HG02571 (cell line): ENCODE measurements at regions not wholly inside any gene's neighbourhood (a gene's known extent, or its start where the extent isn't known, plus 50 kb on each side); places are given as distances from the start of the nearest gene placed in this dataset.
"Not testable (repeated sequence)": the region's sequence is repeated elsewhere in the genome, so short reads cannot be mapped to it uniquely, and the experiment has no call there.

Experiments
- ATAC-seq: cut with Tn5 transposase; IDR thresholded peaks from one replicate; pipeline ENCODE4 v1.9.1; 2021; ENCODE audit warnings: mild to moderate bottlenecking, moderate library complexity; ENCODE audit not compliant: unreplicated experiment

DNA sequence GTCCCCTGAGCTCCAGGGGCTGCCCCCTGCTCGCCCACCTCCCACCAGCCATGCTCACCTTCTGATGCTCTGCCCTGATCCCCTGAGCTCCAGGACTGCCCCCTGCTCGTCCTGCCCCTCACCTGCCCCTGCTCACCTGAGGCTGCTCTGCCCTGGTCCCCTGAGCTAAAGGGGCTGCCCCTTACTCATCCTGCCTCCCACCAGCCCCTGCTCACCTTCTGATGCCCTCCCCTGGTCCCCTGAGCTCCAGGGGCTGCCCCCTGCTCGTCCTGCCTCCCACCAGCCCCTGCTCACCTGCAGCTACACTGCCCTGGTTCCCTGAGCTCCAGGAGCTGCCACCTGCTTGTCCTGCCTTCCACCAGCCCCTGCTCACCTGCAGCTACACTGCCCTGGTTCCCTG, 247.2 kb downstream of the TMEM121 start:
- ATAC-seq, result no peak

DNA sequence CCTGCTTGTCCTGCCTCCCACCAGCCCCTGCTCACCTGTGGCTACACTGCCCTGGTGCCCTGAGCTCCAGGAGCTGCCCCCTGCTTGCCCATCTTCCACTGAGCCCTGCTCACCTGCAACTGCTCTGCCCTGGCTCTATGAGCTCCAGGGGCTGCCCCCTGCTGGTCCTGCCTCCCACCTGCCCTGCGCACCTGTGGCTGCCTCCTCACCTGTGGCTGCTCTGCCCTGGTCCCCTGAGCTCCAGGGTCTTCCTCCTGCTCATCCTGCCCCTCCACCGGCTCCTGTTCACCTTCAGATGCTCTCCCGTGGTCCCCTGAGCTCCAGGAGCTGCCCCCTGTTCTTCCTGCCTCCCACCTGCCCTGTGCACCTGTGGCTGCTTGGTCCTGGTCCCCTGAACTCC, 247.6 kb downstream of the TMEM121 start:
- no peak for ATAC-seq

DNA sequence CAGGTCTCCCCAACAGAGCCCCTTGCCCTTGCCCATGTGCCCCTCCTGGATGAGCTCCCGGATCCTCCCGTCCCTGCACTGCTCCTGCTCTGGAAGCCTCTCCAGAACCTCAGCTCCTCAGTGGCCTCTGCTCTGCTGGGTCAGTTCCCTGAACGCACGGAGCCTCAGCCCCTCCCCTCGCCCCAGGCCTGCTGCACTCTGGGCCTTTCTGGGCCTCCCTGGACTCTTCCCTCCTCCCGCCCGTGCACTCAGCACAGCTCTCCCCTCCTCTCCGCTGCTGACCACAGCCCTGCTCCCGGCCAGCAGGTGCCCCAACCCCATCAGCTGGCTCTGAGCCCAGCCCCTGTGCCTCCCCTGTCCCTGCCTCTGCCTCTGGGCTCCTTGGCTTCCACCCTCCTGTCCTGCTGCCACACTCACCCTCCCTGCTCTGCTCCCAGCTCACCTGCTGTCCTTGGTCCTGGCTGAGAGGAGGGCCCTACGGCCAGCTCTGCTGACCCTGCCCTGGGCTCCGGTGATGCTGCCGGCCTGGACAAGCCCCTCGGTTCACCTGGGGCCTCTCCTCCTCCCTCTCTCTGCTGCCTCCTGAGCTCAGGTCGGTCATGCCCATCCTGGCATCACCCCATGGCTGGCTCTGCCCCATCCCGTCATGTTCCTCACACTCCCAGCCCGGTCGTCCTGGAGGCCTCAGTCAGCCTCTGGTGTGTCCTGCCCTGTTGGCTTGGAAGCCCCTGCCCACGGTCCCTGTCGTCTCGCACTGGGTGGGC, 248.4 kb downstream of the TMEM121 start:
- not testable (repeated sequence) for ATAC-seq

DNA sequence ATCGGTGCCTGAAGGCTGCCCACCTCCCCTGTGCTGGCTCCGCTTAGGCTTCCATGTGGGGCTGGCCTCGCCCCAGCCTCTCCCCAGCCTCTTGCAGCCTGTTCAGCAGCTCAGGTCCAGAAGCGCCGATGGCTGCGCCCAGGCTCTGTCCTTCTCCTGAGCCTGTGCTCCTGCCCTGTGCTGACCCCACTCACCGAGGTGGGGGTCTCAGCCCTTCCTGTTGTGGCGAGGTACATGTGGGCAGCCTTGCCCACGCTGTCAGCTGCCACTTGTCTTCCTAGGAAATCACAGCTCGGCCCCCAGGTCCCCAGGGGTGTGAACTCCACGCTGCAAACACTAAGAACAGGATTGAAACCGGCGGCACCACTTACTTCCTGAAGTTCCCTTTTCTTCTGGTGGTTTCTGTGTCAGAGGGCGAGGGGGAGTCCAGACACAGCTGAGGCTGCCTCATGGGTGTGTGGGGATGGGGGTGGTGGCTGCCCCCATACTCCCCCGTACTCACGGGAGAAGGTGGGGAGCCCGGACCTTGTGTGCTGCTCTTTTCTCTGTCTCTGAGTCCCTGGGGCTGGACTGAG, 249.1 kb downstream of the TMEM121 start:
- not testable (repeated sequence) for ATAC-seq

DNA sequence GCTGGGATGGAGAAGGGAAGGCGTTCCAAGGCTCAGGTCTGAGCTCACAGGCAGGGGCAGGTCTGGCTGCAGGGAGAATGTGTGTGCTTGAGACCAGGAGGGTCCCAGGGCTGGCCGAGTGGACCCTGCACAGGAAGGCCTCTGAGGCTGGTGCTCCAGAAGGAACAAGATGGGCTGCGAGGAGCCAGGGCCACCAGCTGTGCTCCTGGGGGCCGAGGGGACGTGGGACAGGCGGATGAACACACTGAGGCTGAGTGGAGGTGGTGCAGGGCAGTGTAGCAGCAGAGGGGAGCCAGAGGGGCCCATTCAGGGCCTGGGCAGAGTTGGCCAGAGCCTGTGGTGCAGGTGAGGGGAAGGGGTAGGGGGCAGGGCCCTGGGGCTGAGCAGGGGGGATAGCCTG, 249.7 kb downstream of the TMEM121 start:
- not testable (repeated sequence) for ATAC-seq

DNA sequence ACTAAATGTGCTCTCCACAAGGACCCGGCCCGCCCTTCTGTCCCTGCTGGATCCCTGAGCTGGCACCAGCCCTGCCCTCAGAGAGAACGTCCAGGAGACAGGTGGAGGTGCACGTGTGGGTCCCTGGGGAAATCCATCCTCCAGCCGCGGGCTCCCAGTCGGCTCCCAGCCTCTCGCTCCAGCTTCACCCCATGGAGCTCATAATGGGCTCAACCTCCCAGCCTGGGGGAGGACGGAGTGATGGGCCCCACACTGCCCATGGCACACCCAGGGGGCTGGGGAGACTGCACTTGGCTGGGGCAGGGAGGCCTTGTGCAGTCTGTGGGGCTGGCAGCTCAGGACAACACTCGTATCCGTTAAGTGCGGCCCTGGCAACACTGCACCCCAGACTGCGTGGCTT, 250.5 kb downstream of the TMEM121 start:
- no peak for ATAC-seq

DNA sequence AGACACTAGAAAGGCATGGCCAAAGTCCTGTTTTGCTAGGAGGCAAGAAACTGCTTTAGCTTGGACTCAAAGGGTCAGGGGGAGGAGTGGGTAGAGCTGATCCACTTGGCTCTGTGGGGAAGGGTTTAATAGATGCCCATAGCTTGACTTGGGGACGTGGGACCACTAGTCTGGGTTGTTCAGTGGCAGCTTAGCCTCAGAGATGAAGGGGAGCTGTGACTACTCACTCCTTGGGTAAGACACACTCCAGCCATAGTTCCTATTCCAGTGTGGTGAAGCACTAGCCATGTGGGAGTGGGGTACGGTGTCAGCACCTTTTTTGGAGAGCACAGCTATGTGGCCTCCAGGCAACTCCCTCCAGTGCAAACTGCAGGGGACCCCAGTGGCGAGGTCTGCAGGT, 257.3 kb downstream of the TMEM121 start:
- ATAC-seq, result no peak

DNA sequence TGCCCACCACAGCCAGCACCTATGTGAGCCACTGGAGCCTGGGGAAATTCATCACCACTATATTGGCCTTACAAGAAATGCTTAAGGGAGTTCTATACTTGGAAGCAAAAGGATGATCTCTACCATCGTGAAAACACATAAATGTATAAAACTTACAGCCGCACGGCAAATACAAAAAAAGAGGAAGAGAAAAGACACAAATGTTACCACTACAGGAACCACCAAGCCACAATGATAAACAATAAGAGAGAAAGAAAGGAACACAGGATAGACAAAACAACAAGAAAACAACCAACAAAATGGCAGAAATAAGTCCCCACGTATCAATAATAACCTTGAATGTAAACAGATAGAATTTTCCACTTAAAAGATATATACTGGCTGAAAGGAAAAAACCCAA, 267.5 kb downstream of the TMEM121 start:
- ATAC-seq, result no peak

DNA sequence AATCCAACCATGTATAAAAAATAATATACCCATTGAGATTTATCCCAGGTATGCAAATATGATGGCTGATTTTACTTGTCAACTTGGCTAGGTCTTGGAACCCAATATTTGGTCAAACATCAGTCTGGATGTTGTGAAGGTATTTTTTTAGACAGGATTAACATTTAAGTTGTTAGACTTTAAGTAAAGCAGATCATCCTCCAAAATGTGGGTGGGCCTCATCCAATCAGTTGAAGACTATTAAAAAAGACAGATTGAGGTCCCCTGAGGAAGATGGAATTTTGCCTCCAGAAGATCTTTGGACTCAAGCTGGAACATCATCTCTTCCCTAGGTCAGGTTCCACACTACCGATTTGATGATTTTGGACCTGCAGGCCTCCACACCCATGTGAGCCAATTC, 271.2 kb downstream of the TMEM121 start:
- ATAC-seq, result no peak

DNA sequence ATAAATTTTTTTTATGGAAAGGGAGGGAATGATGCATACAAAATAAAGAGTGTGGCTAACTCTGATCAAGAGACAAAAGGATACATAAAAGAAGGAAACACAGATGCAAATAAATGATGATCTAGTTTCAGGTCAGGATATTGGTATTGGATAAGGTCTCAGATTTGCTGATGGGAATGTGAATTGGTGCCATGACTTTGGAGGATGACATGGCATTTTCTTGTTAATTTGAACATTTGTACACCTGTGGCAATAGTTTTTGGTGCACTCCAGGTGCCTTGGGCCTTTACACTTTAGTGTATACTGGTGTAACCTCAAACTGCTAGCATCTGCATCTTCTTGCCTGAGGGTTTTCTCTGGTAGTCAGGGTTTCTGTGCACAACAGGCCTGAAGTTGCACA, 279.3 kb downstream of the TMEM121 start:
- ATAC-seq, result no peak

DNA sequence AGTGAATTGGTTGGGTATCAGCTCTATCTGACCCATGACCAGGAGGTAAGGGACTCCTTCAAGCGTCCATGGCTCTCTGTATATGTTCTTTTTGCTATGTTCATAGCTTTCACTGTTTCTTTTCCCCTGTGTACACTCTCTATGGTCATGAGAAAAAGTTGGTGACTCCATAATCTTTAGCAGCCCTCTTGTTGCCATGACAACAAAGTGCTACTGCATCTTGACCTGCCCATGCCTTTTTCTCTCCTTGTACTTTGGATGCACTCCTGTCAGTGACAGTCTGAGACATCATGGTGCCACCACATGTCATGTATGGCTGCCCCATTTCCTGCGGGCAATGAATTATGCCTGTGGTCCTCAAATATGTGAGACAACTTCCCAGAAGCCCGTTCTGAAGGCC, 280.2 kb downstream of the TMEM121 start:
- no peak for ATAC-seq

DNA sequence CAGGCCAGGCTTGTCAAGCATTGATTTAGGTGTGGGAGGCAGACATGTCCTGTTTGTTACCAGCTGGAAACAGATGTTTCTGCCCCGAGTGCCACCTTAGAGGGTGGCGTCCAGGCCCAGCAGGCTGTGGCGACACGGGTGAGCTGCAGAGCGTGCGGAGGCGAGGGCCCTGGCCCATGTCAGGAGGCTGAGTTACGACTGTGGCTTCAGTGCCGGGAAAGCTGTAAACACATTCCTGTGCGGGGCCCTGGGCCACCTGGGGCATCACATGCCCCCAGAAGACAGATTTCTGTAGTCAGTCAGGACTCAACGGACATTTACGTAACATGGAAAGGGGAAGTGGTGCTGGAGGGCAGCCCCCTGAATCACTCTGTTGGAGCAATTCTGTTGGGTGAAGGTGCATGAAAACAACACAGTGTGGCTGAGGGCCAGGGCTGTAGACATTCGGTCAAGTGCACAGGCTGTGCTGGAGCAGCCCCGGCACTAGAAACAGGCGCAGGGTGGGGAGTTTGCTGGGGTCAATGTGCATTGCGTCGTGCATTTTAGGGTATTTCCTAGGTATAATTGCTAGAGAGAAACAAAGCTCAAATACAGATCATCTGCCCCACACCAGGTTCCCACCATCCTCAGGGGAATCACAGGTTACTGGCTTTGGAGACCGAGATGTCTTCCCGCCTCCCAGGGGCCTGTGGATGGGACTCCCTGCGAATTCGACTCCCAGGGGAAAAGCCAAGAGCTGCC, 291.8 kb downstream of the TMEM121 start:
- no peak for ATAC-seq

DNA sequence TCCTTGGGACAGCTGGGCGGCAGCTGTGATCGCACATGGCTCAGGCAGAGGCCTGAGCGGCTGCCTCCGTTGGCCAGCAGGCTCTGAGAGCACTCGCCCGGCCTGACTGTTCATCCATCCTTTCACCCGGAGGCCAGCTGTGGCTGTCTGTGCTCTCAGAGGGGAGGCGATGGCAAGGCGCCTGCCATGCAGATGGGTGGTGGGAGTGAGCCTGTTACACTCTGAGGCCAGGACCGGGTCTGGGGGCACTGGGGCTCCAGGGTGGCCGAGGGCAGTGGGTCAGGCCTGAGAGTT, 292.3 kb downstream of the TMEM121 start:
- no peak for ATAC-seq

DNA sequence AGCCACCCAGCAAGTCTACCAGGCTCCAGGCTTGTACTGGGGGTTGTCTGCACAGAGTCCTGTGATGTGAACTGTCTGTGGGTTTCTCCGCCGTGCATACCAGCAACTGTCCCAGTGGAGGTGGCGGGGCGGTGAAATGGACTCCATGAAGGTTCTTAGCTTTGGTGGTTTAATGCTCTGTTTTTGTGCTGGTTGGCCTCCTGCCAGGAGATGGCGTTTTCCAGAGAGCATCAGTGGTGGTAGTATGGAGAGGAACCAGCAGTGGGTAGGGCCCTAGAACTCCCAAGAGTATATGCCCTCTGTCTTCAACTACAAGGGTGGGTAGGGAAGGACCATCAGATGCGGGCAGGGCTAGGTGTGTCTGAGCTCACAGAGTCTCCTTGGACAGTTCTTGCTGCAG, 303.8 kb downstream of the TMEM121 start:
- no peak for ATAC-seq

DNA sequence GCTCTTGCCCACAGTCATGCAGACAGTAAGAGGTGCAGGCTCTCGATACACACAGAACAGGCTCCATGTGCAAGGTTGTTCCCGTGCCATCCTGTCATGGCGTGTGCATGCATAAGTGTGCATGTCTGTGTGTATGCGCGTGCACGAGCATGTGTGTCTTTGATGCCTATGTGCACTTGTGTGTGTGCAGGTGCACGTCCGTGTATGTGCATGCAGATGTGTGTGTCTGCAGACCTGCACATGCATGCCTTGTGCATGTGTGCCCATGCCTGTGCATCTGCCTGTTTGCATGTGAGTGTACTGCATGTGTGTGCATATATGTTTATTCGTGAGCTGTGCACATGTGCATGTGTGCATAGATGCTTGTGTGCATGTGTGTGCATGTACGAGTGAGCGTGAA, 309.8 kb downstream of the TMEM121 start:
- no peak for ATAC-seq

DNA sequence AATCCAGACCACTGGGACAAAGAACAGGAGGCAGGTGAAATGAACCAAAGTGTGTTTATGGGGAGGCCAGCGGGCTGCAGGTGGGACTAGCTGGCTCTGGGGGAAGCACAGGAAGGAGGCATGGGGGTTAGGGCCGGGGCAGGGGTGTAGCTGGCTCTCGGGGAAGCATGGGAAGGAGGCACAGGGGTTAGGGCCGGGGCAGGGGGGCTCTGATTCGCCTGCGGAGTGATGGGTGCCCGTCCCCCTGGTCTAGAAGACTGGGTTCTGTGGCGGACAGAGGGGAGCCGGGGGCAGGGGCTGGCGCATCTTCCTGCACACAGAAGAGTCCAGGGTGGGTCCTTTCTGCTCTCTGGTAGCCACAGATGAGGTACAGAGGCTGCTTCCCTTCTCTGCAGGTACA, 310.3 kb downstream of the TMEM121 start:
- no peak for ATAC-seq

DNA sequence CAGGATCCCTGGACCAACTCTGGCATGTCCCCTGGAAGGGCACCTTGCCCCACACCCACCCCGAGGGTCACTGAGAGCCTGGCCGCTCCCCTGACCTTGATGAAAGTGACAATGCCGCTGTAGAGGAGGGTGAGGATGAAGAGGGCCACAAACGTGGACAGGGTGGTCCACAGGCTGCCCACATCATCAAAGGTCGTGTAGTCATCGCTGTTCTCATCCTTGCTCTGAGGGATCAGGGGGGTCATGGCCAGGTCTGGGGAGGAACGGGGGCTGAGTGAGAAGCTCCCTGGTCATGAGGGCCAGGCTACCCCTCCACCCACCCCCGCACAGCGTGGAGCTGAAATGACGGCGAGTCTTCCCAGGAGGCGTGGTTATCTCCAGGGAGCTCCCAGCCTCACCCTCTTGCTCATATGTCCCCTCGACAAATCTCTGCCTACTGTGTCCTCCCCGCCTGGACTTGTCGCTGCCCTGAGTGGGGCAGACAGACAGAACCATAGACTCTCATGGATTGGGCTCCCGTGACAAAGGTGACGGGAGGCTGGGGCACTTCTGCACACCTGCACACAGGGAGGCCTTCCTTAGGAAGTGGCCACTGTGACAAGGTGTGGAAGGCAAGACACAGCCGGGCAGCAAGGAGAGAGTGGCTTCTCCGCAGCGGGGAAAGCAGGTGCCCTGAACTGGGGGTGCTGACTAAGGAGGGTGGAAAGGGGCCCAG, 311.1 kb downstream of the TMEM121 start:
- no peak for ATAC-seq

DNA sequence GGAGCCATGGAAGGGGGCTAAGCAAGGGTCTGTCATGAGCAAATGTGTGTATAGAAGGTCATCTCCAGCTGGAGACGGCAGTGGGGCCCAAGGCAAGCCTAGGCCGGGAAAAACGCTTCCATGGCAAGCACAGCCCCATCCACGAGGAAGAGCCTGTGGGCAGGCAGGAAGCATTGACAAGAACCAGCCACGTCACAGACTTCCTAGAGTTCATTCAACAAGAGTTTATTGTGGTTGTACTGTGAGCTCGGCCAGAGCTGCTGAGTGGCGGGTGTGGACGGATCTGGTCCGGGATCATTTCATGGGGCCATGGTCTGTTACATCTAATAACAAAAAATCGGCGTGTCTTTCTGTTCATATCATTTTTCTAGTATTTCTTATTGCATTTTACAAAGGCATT, 311.7 kb downstream of the TMEM121 start:
- ATAC-seq, result no peak

DNA sequence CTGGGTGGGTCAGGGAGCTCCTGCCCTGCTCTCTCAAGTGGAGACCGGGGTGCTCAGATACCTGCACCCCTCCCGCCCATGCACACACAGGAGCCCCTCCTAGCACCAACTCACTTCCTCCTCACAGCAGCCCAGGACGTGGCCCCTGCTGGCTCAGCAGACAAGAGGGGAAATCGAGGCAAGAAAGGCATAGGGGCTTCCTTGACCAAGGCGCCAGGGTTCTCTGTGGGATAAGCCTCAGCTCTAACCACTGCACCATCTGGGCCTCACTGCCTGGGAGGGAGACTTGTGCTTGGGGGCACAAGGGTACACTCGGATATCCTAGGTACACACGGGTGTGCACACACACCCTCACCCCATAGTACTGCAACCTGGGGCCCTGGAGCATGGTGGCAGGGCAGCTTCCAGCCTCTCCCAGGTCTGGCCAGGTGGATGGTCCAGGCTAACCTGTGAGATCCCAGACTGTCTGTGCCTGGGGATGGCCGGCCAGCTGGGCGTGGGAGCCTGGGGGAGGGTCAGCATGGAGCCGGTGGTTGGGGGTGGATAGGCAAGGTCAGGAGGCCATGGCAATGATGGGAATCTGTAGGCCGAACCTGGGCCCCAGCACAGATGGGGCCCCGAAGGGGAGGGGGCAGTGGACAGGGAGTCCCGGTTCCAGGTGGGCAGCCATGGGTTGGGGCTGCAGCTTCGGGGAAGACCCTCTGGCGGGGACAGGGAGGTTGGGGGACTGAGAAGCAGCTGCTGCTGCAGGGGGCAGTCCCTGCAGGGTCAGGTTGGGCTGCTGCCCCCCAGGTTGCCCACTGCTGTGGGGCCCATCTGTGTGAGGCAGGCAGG, 312.4 kb downstream of the TMEM121 start:
- no peak for ATAC-seq

DNA sequence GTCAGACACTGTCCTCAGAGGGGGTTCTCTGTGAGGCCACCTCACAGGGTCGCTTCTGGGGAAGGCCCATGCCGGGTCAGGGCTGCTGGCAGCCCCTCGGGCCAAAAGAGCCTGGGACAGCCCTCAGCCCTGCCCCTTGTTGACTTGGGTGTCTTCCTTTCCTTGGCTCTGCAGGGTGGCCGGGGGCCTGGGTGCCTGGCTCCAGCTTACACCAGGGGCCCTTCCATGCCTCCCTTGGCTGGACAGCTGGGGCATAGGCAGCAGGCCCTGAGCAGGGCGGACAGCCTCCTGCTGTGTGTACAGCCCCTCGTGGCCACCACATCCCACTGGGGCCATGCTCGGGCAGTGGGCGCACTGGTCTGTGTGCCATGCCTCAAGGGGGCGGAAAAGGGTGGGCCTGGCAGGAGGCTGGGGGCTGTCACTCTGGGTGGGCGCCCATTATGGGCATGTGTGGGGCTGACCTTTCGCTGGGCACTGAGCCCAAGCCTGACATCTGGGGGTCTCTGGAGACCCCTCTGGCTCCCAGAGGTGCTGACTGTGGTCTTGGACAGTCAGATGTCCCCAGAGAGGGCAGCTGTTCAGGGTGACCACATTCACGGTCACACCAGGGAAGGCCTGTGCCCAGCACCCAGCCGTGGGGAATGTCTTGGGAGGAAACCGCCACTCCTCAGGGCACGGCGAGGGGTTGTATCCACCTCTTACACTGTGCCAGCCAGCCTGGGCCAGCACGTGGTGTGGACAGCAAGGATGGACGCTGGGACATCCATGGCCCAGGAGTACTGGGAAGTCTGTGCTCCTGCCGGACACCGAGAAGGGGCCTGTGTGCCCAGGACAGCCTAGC, 313.3 kb downstream of the TMEM121 start:
- ATAC-seq, result no peak
